ENCODE measurements at regions not wholly inside any gene's neighbourhood (a gene's known extent, or its start where the extent isn't known, plus 50 kb on each side); places are given as distances from the start of the nearest gene placed in this dataset.

DNA sequence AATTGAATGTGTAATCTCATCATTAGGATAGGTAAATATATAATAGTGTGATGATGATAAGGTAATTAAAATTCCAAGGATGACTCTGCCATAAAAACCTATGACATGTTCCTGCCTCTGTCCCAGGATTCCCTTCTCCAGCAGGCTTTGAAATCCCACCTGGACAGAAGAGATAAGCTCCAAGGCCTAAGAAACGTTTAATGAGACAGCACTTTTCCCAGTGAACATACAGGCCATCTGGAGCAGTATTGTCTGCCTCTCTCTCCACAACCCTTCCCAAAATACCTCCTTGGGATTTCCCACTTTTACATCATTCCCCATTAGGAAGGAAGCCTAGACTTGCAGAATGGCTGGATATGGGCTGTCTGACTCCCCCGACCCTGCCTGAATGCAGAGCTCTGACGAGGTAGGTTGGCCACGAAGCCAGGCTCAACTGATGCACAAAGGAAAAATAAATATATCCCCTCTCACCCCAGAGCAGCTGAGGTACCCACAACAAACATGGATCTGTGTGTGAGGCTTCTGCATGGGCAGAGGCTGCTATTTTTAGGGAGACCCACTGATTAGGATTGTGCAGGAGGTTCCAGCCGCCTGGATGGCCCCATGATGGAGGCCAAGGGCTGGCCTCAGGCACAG lies 71.0 kb downstream of the TMPRSS5 start:
- no peak for DNase-seq

DNA sequence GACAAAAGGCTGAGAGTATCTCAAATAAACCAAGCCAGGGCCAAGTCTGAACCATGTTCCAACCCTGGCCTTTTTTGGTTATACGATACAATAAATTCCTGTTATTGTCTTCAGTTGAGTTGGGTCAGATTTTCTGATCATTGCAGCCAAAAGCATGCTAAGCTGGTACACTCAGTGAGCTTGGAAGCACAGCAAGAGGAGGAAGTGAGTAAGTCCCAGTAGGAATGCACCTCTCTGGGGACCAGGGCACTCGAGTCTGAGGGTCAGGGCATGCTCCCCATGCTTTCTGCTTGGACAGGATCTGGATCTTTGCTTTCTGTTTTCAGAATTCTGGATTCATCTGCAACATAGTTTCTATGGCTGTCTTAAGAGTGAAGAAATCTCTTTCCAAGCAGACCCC lies 73.1 kb downstream of the TMPRSS5 start:
- no peak for DNase-seq

DNA sequence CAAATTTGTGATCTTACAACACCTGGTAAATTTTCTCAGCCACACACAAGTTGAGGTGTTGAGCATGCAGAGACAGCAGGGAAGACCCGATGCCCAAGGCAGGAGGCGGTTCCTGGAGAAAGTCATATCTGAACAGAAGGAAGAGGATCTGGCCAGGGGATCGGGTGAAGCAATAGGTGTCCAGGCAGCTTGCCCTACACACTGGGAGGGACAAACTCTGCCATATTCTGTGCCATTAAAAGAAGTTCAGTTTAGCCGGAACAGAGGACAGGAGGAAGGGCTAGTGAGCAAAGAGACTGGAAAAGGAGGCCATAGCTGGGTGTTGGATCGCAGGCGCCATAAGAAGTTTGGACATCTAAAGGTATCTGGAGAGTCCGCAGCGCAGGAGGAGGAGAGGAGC lies 76.5 kb downstream of the TMPRSS5 start:
- no peak for DNase-seq

DNA sequence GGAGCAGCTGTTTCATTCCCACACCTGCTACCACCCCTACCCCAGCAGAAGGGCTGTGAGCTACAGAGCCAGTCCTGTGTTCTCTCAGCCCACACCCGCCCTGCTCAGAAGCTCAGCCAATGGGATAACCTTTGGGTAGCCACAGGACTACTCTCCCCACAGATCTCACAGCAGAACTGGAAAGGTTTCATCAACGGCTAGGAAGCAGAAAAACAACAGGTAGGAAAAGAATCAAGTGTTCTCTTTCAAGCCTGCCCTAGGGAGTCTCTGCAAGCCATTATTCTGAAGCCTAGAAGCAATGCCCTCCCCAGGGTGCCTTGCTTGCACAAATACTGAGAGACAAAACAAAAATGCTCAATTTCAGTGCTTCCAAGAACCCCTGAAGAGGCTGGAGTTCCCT lies 77.2 kb downstream of the TMPRSS5 start:
- no peak for DNase-seq

DNA sequence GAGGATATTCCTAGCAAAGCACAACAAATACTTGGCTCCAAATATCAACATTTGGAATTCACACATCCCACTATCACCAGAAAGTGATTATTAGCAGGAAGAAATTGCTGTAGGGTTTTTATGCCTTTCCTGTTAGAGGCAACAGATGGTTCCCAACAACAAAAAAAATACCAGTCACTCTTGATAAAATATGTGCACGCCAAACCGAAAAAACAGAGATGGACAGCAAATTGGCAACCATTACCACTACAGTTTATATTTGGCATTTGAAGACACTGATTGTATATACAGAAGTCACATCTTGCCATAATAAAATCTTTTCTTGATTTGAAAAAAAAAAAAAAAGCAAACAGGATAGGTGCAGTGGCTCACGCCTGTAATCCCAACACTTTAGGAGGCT lies 78.2 kb downstream of the TMPRSS5 start:
- DNase-seq, result no peak

DNA sequence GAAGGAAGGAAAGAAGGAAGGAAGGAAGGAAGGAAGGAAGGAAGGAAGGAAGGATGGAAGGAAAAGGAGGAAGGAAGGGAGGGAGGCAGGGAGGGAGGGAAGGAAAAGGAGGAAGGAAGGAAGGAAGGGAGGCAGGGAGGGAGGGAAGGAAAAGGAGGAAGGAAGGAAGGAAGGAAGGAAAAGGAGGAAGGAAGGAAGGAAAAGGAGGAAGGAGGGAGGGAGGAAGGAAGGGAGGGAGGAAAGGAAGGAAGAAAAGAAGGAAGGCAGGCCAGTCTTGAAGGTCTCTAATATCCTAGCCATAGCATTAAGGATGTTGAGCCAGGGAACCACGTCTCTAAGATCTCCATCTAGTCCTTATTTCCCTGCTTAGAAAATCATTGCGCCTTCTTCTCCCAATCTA lies 78.8 kb downstream of the TMPRSS5 start:
- no peak for DNase-seq

DNA sequence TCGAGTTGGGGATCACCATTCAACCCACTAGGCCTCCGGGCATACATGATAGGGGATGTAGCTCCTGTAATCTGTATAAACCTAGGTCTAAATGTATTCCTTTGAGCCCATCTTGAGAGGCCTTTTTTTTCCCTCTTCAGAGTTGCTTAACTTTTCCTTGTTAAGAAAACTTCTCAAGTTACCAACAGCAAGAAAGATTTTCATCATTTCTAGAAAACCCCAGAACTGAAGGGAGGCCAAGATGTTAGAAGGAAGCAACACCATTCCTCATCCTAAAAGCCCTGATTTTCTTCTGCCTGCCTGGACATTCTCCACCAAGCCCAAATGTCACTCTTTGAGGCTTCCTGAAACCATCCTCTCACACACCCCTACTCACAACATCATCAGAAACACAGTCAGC lies 79.4 kb downstream of the TMPRSS5 start:
- DNase-seq, result no peak

DNA sequence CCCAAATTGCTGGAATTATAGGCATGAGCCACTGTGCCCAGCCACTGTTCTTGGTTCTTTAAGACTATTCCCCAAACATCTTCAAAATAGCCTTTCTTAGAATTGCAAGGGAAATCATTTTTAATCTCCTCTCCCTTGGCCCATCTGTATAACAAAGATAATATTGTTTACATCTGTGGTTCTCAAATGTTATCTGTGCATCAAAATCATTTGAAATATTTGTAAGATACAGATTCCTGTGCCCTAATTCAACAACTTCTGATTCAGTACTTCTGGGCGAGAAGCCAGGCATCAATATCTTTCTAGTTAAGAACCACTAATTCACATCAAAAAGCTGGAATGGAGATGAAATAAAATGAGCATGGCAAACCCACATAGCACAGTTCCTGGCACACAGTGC lies 83.0 kb downstream of the TMPRSS5 start:
- DNase-seq, result no peak

DNA sequence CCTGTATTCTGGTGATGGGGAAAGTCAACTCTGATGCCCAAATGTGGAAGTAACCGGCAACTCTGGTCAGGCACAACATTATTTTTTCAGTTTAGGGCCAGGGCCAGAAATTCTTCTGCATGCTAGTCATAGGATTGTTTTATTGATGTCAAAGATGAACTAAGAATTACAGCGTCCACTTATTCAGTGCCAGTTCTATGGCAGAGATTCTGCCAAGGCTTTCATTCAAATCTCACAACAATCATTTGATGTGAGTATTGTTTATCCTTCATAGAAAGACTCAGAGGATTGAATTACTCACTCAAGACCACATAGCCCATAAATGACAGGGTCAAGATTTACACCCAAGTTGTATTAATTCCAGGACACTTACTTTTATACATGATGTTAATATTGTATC lies 87.7 kb downstream of the TMPRSS5 start:
- no peak for DNase-seq

DNA sequence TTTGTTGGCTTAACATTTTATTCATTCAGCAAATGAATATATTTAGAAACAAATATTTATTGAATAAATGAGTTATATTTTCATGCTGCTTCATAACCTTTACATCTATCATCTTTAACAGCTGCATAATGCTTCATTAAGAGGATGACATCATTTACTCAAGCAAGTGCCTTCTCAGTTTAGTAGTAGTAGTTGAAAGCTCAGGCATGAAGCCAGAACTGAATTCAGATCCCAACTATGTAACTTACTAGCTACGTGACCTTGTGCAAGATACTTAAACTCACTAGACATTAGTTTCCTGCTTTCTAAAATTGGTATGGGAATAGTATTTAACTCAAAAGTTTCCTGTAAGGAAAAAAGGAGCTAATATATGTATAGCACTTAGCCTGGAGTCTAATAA lies 90.3 kb downstream of the TMPRSS5 start:
- DNase-seq, result no peak

DNA sequence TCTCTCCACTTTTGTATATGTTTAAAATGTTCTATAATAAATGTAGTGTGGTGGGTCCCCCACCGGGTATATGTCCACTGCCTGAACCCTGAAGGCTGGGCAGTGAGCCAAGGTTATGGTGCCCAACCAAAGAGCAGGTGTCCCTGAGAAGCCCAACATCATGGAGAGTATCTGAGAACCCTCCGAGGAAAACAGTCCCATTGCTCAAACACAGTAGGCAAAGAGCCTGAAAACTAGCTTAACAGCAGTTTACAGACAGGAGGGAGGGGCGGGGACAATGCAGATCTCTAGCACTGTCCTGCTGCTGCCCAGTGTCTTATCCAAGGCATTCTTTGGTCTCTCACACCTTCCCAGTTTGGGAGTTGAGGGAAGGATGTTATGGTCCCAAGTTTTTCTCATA lies 91.0 kb downstream of the TMPRSS5 start:
- no peak for DNase-seq

DNA sequence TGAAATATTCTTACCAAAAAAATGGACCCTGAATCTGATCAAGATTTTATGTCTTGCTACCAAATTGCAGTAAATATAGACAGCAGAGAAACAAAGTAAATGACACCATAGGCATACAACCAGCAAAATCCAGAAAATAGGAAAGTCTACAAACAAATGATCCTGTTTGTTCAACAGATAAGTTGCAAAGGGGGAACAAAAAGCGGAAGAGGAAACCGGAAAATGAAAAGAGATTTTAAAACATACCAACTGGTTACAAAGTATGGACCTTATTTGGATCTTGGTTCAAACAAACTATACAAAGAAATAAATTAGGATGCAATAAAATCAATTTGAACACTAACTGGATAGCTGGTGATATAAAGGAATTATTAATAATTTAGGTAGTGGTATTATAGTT lies 92.0 kb downstream of the TMPRSS5 start:
- DNase-seq, result no peak

DNA sequence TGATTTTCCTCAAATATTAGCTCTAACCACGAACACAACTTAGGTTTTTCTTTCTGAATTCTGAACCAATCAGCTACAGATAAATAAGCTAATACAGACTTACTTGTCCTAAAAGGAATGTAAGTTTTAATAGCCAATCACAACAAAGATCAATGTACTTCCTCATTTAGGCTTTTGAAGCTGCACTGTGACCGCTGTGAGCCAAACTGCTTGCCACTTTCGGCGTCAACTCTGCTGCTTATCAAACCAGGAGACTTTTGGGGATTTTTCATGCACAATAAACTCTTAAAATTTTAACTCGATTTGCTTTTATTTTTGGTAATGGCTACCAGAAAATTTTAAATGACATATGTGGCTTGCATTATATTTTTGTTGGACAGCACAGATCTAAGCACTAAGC lies 92.5 kb downstream of the TMPRSS5 start:
- no peak for DNase-seq

DNA sequence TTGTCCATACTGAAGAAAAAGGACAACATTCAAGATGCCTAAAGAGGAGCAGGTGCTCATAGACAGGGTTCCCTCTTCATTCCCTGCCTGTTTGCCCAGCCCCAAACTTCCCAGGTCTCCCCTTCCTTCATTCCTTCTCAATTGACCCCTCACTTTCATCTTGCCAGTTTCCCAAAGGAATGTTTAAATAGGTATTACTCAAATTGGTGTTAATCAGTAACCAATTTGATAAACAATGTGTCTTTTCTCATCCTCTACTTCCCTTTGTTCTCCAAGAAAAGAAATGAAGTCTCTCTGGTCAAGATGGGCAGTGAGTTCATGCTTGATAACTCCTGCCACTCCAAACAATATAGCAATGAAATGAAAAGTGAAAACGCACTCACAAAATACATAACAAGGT lies 101.9 kb downstream of the TMPRSS5 start:
- DNase-seq, result no peak

DNA sequence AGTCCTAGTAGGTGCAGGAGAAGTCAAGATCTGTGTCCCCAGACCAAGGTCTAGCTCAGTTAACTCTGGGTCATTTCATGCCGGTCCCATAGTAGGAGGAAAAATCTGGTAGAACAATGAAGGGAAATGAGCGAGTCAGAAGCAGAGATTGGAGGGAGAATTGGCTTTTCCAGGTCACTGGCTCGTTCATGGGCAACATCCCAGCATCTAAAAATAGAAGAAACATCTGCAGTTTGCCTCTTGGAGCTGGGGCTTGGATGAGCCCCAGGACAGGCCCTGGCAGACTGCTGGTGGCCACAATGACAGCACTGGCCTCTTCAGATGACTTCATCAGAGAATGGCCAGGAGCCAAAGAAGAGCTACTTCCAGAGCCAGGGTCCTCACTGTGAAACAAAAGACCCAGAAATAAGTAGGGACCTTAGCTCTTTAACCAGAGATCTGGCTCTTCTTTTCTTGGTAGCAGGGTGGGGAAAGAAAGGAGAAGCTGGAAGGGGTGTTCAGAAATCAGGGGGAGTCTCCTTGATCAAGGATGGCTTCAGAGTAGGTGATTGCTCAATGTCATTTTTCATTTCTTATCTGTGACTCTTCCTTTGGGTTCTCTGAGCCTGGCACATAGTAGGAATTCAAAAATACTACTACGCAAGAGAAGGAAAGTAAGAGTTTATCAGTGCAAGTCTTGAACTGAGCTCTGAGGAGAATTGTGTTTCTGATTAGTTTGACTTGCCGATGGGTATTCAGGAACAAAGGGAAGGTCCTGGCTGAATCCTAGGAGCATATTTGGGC lies 102.6 kb downstream of the TMPRSS5 start:
- no peak for DNase-seq

DNA sequence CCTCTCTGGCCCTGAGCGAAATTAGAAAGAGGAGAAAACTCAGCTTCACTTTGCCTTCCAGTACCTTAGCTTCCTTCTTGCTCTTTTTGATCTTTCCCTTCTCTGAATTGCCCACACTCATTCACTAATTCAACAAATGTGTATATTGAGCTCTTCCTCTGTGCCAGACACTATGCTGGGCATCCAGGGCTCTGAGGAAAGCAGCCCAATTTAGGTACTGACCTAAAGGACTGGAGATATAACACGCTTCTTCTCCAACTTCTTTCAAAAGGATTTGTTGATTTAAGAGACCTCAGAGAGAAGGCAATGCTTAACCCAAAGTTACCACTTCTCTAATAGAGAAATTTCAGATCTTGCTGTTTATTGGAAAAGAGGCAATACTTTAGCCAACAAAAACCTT lies 103.6 kb downstream of the TMPRSS5 start:
- no peak for DNase-seq

DNA sequence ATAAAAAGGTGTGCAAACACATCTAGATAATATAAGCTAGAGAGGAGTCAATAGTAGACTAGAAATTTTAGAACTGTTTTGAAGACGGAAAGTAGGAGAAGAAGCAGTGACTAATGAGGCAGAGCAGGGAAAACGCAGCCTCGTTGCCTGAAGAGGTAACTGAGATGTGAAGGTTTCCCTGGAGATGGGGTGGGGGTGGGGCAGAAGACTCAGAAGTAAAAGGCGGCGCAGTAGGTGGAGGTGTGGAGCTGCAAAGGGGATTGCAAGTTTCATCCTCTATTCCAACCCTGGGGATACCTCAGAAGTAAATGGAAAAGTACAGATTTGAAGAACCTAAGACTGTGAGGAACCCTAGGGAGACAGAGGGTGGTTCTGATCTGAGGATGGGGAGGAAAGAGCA lies 109.5 kb downstream of the TMPRSS5 start:
- no peak for DNase-seq

DNA sequence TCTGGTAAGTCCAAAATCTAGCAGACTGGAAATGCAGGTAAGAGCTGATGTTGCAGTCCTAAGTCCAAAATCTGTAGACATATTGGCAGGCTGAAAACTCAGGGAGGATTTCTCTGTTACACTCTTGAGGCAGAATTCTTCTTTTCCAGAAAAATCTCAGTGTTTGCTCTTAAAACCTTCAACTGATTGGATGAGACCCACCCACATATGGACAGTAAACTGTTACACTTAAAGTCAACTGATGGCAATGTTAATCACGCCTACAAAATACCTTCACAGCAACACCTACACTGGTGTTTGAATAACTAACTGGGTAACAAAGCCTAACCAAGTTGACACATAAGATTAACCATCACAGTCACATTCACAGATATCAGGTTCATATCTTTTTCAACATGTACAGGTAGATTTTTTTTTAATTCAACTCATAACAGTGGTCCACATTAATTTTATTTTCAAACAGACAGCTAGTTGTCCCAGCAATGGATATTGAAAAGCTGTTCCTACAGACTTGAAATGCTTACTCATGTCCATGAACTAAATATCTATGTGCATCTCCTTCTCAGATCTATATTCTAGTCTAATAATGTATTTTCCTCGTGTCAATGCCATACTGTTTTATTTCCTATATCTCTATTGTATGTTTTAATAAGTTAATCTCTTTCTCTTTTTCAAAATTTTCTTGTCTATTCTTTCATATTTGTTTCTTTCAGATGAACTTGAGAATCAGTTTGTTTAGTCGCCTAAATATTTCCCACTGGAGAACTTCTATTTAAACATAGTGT lies 110.1 kb downstream of the TMPRSS5 start:
- DNase-seq, result no peak

DNA sequence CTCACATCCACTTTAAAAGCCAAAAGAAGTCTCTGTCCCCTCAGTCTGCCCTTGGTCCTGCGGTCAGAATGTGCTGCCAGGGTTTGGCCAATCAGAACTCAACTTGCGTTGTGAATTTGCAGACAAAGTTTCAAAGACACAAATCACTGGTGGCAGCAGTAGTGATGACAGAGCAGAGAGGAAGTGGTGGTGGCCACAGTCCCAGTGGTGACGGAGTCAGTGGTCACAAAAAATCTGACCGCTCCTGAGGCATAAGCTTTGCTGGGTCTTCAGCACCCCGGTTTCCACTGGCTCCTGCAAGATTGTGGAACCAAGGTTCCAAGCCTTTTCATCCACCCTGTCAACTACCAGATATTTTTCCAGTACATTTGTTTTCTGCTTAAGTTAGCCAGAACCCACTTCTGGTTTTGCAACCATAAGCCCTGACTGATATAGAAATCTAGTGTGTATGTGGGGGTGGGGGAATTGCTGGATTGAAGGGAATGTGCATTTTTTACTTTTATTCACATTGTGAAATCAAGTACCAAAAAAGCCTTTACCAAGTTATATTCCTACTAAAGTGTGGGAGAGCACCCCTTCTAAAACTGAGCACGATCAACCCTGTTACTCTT lies 112.3 kb downstream of the TMPRSS5 start:
- DNase-seq, result no peak

DNA sequence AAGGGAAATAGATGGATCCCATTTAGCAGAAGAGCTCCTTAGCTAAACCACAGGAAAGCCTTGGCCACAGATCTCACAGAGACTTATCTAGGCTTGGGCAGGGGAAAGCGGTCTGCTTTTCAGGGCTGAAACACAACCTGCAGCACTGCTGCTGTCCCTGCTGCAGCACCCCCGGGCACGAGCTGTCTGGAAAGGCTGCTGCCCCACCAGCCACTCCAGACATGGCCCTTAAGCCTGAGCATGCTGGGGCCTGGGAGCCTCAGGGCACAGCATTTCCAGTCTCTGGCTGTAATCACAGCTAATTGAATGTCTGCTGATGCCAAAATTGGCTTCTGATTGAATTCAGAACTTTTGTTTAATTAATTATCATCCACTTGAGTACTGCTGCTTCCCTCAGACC lies 115.0 kb downstream of the TMPRSS5 start:
- no peak for DNase-seq

DNA sequence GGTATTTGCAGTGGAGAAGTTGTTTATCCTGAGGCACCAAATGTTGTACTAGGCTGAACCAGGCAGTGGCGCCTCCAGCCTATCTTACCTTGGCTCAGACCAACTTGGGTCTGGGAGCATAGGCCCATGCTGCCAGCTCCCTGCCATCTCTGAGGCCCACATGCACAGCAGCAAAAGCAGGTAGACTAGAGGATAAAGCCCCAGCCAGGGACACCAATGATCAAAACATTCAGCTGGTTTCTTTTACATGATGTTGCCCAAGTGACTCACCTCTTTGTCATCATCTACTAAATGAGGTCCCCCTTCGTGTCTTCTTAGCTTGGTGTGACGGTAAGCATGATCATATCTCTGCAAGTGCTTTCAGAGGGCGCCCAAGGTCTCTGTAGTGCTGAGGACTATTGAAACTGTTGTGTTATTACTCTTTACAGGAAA lies 112.1 kb upstream of the DRD2 start:
- no peak for DNase-seq

DNA sequence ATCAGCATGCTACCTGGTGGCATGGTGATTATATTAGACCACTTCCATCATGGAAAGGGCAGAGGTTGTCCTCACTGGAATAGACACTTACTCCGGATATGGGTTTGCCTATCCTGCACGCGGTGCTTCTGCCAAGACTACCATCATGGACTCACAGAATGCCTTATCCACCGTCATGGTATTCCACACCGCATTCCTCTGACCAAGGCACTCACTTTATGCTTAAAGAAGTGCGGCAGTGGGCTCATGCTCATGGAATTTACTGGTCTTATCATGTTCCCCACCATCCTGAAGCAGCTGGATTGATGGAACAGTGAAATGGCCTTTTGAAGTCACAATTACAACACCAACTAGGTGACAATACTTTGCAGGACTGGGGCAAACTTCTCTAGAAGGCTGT lies 109.2 kb upstream of the DRD2 start:
- DNase-seq, result no peak

DNA sequence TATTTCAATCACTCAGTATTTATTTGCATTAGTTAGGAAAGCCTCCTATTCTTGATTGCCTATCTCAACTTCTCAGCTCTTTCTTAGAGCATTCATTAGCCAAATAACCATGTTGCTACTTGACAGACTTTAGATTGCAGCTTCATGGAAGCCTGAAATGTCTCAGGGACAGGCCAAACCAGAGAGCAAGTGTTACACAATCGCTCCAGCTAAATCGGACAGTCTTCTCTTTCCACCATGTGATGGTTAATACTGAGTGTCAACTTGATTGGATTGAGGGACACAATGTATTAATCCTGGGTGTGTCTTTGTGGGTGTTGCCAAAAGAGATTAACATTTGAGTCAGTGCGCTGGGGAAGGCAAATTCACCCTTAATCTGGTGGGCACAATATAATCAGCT lies 106.5 kb upstream of the DRD2 start:
- DNase-seq, result no peak
